ENCODE measurements at regions not wholly inside any gene's neighbourhood (a gene's known extent, or its start where the extent isn't known, plus 50 kb on each side); places are given as distances from the start of the nearest gene placed in this dataset.
A peak's percentile ranks its signal among the peaks of the same experiment; 100 is the strongest.

GRCh38 chr12:98341732-98342131 lies 173.7 kb upstream of the TMPO start:
- H3K4me1 ChIP-seq (ENCODE audit: control insufficient read depth, insufficient read depth, low read length) = no peaks in the 10 kb centered on the region
- no peaks in the 10 kb centered on the region for H3K36me3 ChIP-seq (ENCODE audit: control insufficient read depth, insufficient read depth, low read length)
- no peaks in the 10 kb centered on the region for H3K9me3 ChIP-seq (ENCODE audit: control insufficient read depth, insufficient read depth, low read length)
- 88% methylated on average over 2 of the region's 3 CpGs for WGBS (ENCODE audit: insufficient coverage)
- no peak overlapping the region for H3K27ac ChIP-seq (ENCODE audit: low read depth, low read length)
- no peak for DNase-seq (ENCODE audit: low read depth in 4 of 6, low spot score in 6 of 6)
- H3K27me3 ChIP-seq (ENCODE audit: control insufficient read depth, insufficient read depth, low read length) = no peaks in the 10 kb centered on the region
- H3K4me3 ChIP-seq (ENCODE audit: low read depth, low read length) = no peak overlapping the region

DNA sequence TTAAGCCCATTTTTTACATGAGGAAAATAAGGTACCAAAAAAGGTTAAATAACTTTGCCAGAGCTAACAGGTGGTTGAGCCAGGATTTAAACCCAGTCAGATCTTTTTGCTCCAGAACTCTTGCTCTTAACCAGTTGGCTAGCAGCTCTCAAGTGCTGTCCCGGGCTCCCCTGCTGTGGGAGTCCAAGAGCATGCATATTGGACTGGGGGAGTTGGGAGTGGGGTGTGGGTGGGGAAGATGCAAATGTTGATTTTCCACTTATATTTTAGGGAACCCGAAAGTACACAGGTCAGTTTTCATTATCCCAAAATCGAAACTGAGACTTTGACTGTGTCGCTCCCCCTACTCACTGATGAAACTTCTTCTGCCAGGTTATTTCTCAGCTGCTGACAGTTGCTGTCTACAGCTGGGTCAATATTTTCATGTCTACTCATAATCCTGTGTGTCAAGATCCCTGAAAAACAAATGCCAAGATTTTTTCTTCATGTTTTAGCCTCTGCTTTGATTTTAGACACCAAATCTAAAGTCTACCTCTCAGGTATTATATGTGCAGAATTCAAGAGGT lies 172.3 kb upstream of the TMPO start:
- no peaks in the 10 kb centered on the region for H3K27me3 ChIP-seq (ENCODE audit: control insufficient read depth, insufficient read depth, low read length)
- H3K9me3 ChIP-seq (ENCODE audit: control insufficient read depth, insufficient read depth, low read length) = no peaks in the 10 kb centered on the region
- no peak overlapping the region for H3K27ac ChIP-seq (ENCODE audit: low read depth, low read length)
- DNase-seq (ENCODE audit: low read depth in 4 of 6, low spot score in 6 of 6) = no peak
- no peak overlapping the region for H3K4me3 ChIP-seq (ENCODE audit: low read depth, low read length)
- H3K36me3 ChIP-seq (ENCODE audit: control insufficient read depth, insufficient read depth, low read length) = no peaks in the 10 kb centered on the region
- WGBS (ENCODE audit: insufficient coverage) = 79% methylated on average over 2 of the region's 4 CpGs
- H3K4me1 ChIP-seq (ENCODE audit: control insufficient read depth, insufficient read depth, low read length) = no peaks in the 10 kb centered on the region

- H3K4me3 ChIP-seq (ENCODE audit: low read depth, low read length) = no peak overlapping the region
- no peaks in the 10 kb centered on the region for H3K4me1 ChIP-seq (ENCODE audit: control insufficient read depth, insufficient read depth, low read length)
- no peaks in the 10 kb centered on the region for H3K36me3 ChIP-seq (ENCODE audit: control insufficient read depth, insufficient read depth, low read length)
- 58% methylated on average over 6 of the region's 8 CpGs for WGBS (ENCODE audit: insufficient coverage)
- no peaks in the 10 kb centered on the region for H3K27me3 ChIP-seq (ENCODE audit: control insufficient read depth, insufficient read depth, low read length)
- DNase-seq (ENCODE audit: low read depth in 4 of 6, low spot score in 6 of 6) = no peak
- no peak overlapping the region for H3K27ac ChIP-seq (ENCODE audit: low read depth, low read length)
- no peaks in the 10 kb centered on the region for H3K9me3 ChIP-seq (ENCODE audit: control insufficient read depth, insufficient read depth, low read length)
Observed at GRCh38 chr12:98344046-98344930, 171.1 kb upstream of the TMPO start.

DNA sequence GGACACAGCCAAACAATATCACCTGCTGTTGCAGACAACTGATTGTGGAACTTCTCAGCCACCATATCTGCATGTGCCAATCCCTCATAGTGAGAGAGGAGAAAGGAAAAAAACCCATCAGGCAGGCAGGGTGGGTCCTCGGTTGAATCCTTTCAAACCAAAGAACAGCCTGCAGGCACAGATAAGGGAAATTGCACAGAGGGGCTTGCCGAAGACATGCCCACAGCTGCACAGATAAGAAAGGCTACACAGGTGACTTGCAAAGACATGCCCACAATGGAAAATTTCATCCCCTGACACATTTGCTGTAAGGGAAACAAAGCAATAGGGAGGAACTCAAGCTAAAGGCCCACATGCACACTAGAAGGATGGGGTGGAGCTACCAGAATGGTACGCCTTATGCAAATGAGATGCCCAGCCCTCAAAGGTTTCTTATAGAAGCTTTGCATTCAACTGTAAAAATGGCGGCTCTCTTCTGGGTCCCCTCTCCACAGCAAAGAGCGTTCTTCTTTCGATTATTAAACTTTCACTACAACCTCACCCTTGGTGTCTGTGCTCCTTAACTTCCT lies 170.0 kb upstream of the TMPO start:
- no peaks in the 10 kb centered on the region for H3K9me3 ChIP-seq (ENCODE audit: control insufficient read depth, insufficient read depth, low read length)
- 98% methylated on average over 5 of the region's 6 CpGs for whole genome bisulfite sequencing (ENCODE audit: insufficient coverage)
- no peak overlapping the region for H3K27ac ChIP-seq (ENCODE audit: low read depth, low read length)
- no peak for DNase-seq (ENCODE audit: low read depth in 4 of 6, low spot score in 6 of 6)
- H3K4me1 ChIP-seq (ENCODE audit: control insufficient read depth, insufficient read depth, low read length) = no peaks in the 10 kb centered on the region
- no peaks in the 10 kb centered on the region for H3K36me3 ChIP-seq (ENCODE audit: control insufficient read depth, insufficient read depth, low read length)
- no peaks in the 10 kb centered on the region for H3K27me3 ChIP-seq (ENCODE audit: control insufficient read depth, insufficient read depth, low read length)
- H3K4me3 ChIP-seq (ENCODE audit: low read depth, low read length) = no peak overlapping the region

DNA sequence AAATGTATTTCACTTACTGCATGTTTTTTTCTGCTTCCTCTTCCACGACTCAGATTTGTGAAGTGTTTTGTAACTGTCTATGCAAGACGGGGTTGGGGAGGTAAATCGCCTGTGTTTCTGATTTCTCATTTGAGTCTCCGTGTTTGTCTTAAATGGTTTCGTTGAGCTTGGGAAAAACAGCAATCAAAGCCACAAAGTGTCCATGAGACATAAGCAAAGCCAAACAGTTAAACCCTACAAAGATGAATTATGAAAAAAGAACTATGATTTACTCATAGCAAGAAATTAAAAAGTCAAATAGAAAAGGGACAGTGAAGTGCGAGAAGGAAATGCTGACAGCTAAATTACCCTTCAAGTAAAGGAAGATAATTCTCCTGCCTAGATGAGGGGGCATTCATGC lies 164.3 kb upstream of the TMPO start:
- no peaks in the 10 kb centered on the region for H3K4me1 ChIP-seq (ENCODE audit: control insufficient read depth, insufficient read depth, low read length)

DNA sequence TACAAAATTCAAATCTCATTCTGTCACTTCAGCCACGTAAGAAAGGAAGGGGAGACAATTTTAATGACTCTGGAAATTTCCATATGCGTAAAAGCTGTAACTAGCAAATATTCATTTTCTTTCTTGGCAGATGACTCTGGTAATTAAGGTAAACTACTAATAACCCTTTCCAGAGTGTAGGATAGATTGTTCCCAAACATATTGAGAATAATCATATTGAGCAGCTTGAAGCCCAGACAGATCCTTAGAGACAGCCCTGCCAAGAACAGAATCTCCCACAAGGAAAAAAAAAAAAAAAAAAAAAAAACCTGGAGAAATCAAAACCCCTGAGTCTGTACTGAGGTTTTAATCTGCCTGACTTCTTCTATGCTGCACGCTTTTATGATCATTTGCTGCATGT lies 163.6 kb upstream of the TMPO start:
- H3K27ac ChIP-seq (ENCODE audit: low read depth, low read length) = no peak overlapping the region
- no peaks in the 10 kb centered on the region for H3K9me3 ChIP-seq (ENCODE audit: control insufficient read depth, insufficient read depth, low read length)
- DNase-seq (ENCODE audit: low read depth in 4 of 6, low spot score in 6 of 6) = peak in 2 of 6 donors; percentile 56 to 68
- no CpG with 5 or more reads among the region's 3 CpGs for WGBS (ENCODE audit: insufficient coverage)
- no peaks in the 10 kb centered on the region for H3K4me1 ChIP-seq (ENCODE audit: control insufficient read depth, insufficient read depth, low read length)
- H3K4me3 ChIP-seq (ENCODE audit: low read depth, low read length) = no peak overlapping the region
- H3K27me3 ChIP-seq (ENCODE audit: control insufficient read depth, insufficient read depth, low read length) = no peaks in the 10 kb centered on the region
- no peaks in the 10 kb centered on the region for H3K36me3 ChIP-seq (ENCODE audit: control insufficient read depth, insufficient read depth, low read length)

More for the DNA sequence above, 164.3 kb upstream of the TMPO start:
- 100% methylated on average over 1 of the region's 6 CpGs for WGBS (ENCODE audit: insufficient coverage)
- Histone ChIP-seq H3K27ac (ENCODE audit: low read depth, low read length) (no peak overlapping the region), H3K9me3 (ENCODE audit: control insufficient read depth, insufficient read depth, low read length) (no peaks in the 10 kb centered on the region), H3K27me3 (ENCODE audit: control insufficient read depth, insufficient read depth, low read length) (no peaks in the 10 kb centered on the region), H3K36me3 (ENCODE audit: control insufficient read depth, insufficient read depth, low read length) (no peaks in the 10 kb centered on the region), H3K4me3 (ENCODE audit: low read depth, low read length) (no peak overlapping the region)
- DNase-seq (ENCODE audit: low read depth in 4 of 6, low spot score in 6 of 6) = no peak

- Histone ChIP-seq H3K36me3 (ENCODE audit: control insufficient read depth, insufficient read depth, low read length) (no peaks in the 10 kb centered on the region), H3K4me1 (ENCODE audit: control insufficient read depth, insufficient read depth, low read length) (no peaks in the 10 kb centered on the region), H3K4me3 (ENCODE audit: low read depth, low read length) (no peak overlapping the region), H3K27ac (ENCODE audit: low read depth, low read length) (no peak overlapping the region), H3K27me3 (ENCODE audit: control insufficient read depth, insufficient read depth, low read length) (no peaks in the 10 kb centered on the region), H3K9me3 (ENCODE audit: control insufficient read depth, insufficient read depth, low read length) (no peaks in the 10 kb centered on the region)
- DNase-seq (ENCODE audit: low read depth in 4 of 6, low spot score in 6 of 6) = no peak
- WGBS (ENCODE audit: insufficient coverage) = no CpG with 5 or more reads among the region's 4 CpGs
Observed at GRCh38 chr12:98352218-98352811, 163.1 kb upstream of the TMPO start.

- no peak overlapping the region for H3K4me3 ChIP-seq (ENCODE audit: low read depth, low read length)
- no peaks in the 10 kb centered on the region for H3K9me3 ChIP-seq (ENCODE audit: control insufficient read depth, insufficient read depth, low read length)
- H3K27ac ChIP-seq (ENCODE audit: low read depth, low read length) = no peak overlapping the region
- no peak for DNase-seq (ENCODE audit: low read depth in 4 of 6, low spot score in 6 of 6)
- no peaks in the 10 kb centered on the region for H3K36me3 ChIP-seq (ENCODE audit: control insufficient read depth, insufficient read depth, low read length)
- H3K4me1 ChIP-seq (ENCODE audit: control insufficient read depth, insufficient read depth, low read length) = no peaks in the 10 kb centered on the region
- 75% methylated on average over 3 of the region's 3 CpGs for WGBS (ENCODE audit: insufficient coverage)
- H3K27me3 ChIP-seq (ENCODE audit: control insufficient read depth, insufficient read depth, low read length) = no peaks in the 10 kb centered on the region
Observed at GRCh38 chr12:98352835-98353234, 162.6 kb upstream of the TMPO start.

DNA sequence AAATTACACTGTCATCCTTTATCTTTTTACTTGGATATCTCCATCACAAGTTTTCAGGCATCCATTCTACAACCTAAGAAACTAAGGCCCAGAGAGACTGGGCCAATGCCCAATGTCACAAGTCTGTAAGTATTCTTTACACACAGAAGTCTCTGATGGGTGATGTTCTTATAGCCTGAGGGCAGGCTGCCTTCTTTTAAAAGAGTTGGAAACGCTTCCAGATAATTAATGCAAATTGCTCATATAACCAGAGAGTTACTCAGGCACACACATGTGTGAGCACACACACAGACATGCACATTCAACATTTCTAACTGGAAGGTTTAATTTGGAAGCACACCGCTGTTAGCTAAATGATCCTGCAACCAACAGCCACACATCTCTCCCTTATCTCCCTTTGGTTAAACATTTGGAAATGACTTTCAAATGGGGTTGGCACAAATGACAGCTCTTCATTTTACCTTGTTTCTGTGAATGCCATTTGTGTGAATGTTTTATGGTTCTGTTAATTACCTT lies 160.8 kb upstream of the TMPO start:
- H3K9me3 ChIP-seq (ENCODE audit: control insufficient read depth, insufficient read depth, low read length) = no peaks in the 10 kb centered on the region
- no peaks in the 10 kb centered on the region for H3K36me3 ChIP-seq (ENCODE audit: control insufficient read depth, insufficient read depth, low read length)
- H3K4me1 ChIP-seq (ENCODE audit: control insufficient read depth, insufficient read depth, low read length) = no peaks in the 10 kb centered on the region
- DNase-seq (ENCODE audit: low read depth in 4 of 6, low spot score in 6 of 6) = peak in 2 of 6 donors; percentile 42 to 87
- H3K27ac ChIP-seq (ENCODE audit: low read depth, low read length) = no peak overlapping the region
- 33% methylated on average over 1 of the region's 2 CpGs for WGBS (ENCODE audit: insufficient coverage)
- no peak overlapping the region for H3K4me3 ChIP-seq (ENCODE audit: low read depth, low read length)
- no peaks in the 10 kb centered on the region for H3K27me3 ChIP-seq (ENCODE audit: control insufficient read depth, insufficient read depth, low read length)
